NT2/D1 (cell line): ENCODE measurements at regions not wholly inside any gene's neighbourhood (a gene's known extent, or its start where the extent isn't known, plus 50 kb on each side); places are given as distances from the start of the nearest gene placed in this dataset.

Experiments
- DNase-seq: peaks from one replicate; pipeline ENCODE4 v3.0.0-alpha.2; 2011; ENCODE audit warnings: low read depth, low spot score
- H3K27me3 ChIP-seq: 2 replicates; pipeline ENCODE4 v1.6.0; 2011; ENCODE audit warnings: mild to moderate bottlenecking; ENCODE audit not compliant: insufficient read length, insufficient read depth
- H3K36me3 ChIP-seq: 2 replicates; pipeline ENCODE4 v1.6.1; 2011; ENCODE audit warnings: mild to moderate bottlenecking, low read length, mixed read lengths; ENCODE audit not compliant: insufficient read depth, insufficient read length
- H3K4me1 ChIP-seq: 2 replicates; pipeline ENCODE4 v1.5.1; 2011; ENCODE audit not compliant: insufficient read depth, insufficient read length
- H3K4me3 ChIP-seq: 2 replicates; pipeline ENCODE4 v1.5.1; 2011; ENCODE audit warnings: low read depth; ENCODE audit not compliant: insufficient read length
- H3K9ac ChIP-seq: 2 replicates; pipeline ENCODE4 v1.6.0; 2011; ENCODE audit warnings: low read depth; ENCODE audit not compliant: insufficient read length
- H3K9me3 ChIP-seq: 2 replicates; pipeline ENCODE4 v1.5.1; 2011; ENCODE audit warnings: mild to moderate bottlenecking, low read length; ENCODE audit not compliant: insufficient read depth
- SUZ12 ChIP-seq: IDR thresholded peaks from 2 replicates; pipeline ENCODE4 v1.6.1; 2011; ENCODE audit not compliant: insufficient read length, insufficient read depth; ENCODE audit errors: extremely low read depth
- YY1 ChIP-seq: IDR thresholded peaks from 2 replicates; pipeline ENCODE4 v1.6.1; 2011; ENCODE audit not compliant: insufficient read length, insufficient read depth
- ZNF274 ChIP-seq: IDR thresholded peaks from 2 replicates; pipeline ENCODE4 v1.6.1; 2011; ENCODE audit warnings: mild to moderate bottlenecking, low read depth, low read length

GRCh38 chr3:5735896-5736295 is 548.4 kb downstream of the EDEM1 start:
- no peaks in the 10 kb centered on the region for H3K36me3 ChIP-seq
- no peaks in the 10 kb centered on the region for H3K4me1 ChIP-seq
- no peak for TF ChIP-seq SUZ12
- no peak for TF ChIP-seq YY1
- TF ChIP-seq ZNF274: no peak
- H3K27me3 ChIP-seq: no peaks in the 10 kb centered on the region
- H3K9me3 ChIP-seq: no peaks in the 10 kb centered on the region; the same call in 1 of the 2 replicates
- H3K4me3 ChIP-seq: no peak overlapping the region
- H3K9ac ChIP-seq: no peak overlapping the region
- no peak for DNase-seq

GRCh38 chr3:5739299-5739935 is 551.9 kb downstream of the EDEM1 start:
- no peak overlapping the region for H3K4me3 ChIP-seq
- no peaks in the 10 kb centered on the region for H3K27me3 ChIP-seq
- no peaks in the 10 kb centered on the region; the same call in 1 of the 2 replicates for H3K9me3 ChIP-seq
- no peak for DNase-seq
- TF ChIP-seq YY1 (no peak), SUZ12 (no peak), ZNF274 (no peak)
- H3K9ac ChIP-seq: no peak overlapping the region
- no peaks in the 10 kb centered on the region for H3K4me1 ChIP-seq
- H3K36me3 ChIP-seq: no peaks in the 10 kb centered on the region

GRCh38 chr3:5739949-5740348 is 552.4 kb downstream of the EDEM1 start:
- H3K4me1 ChIP-seq: no peaks in the 10 kb centered on the region
- no peaks in the 10 kb centered on the region for H3K27me3 ChIP-seq
- H3K4me3 ChIP-seq: no peak overlapping the region
- no peak for DNase-seq
- no peaks in the 10 kb centered on the region; the same call in 1 of the 2 replicates for H3K9me3 ChIP-seq
- H3K9ac ChIP-seq: no peak overlapping the region
- TF ChIP-seq SUZ12 (no peak), YY1 (no peak), ZNF274 (no peak)
- H3K36me3 ChIP-seq: no peaks in the 10 kb centered on the region

GRCh38 chr3:5741017-5741416 is 553.5 kb downstream of the EDEM1 start:
- H3K4me3 ChIP-seq: no peak overlapping the region
- TF ChIP-seq YY1 (no peak), ZNF274 (no peak), SUZ12 (no peak)
- no peaks in the 10 kb centered on the region for H3K27me3 ChIP-seq
- no peaks in the 10 kb centered on the region; the same call in 1 of the 2 replicates for H3K9me3 ChIP-seq
- H3K9ac ChIP-seq: no peak overlapping the region
- no peak for DNase-seq
- H3K36me3 ChIP-seq: no peaks in the 10 kb centered on the region
- no peaks in the 10 kb centered on the region for H3K4me1 ChIP-seq

GRCh38 chr3:5750091-5750490 is 562.6 kb downstream of the EDEM1 start:
- TF ChIP-seq ZNF274 (no peak), YY1 (no peak), SUZ12 (no peak)
- Histone ChIP-seq H3K36me3 (no peaks in the 10 kb centered on the region), H3K9me3 (no peaks in the 10 kb centered on the region), H3K4me1 (no peaks in the 10 kb centered on the region), H3K27me3 (no peaks in the 10 kb centered on the region), H3K9ac (no peak overlapping the region), H3K4me3 (no peak overlapping the region)
- DNase-seq: no peak

- H3K4me3 ChIP-seq: no peak overlapping the region
- no peaks in the 10 kb centered on the region for H3K9me3 ChIP-seq
- H3K27me3 ChIP-seq: no peaks in the 10 kb centered on the region
- H3K9ac ChIP-seq: no peak overlapping the region
- H3K4me1 ChIP-seq: no peaks in the 10 kb centered on the region
- DNase-seq: no peak
- TF ChIP-seq ZNF274 (no peak), SUZ12 (no peak), YY1 (no peak)
- H3K36me3 ChIP-seq: no peaks in the 10 kb centered on the region
Measured at GRCh38 chr3:5750874-5751640, 563.5 kb downstream of the EDEM1 start.

- Histone ChIP-seq H3K9ac (no peak overlapping the region), H3K36me3 (no peaks in the 10 kb centered on the region), H3K4me1 (no peaks in the 10 kb centered on the region), H3K4me3 (no peak overlapping the region), H3K27me3 (no peaks in the 10 kb centered on the region), H3K9me3 (no peaks in the 10 kb centered on the region)
- no peak for TF ChIP-seq ZNF274
- no peak for TF ChIP-seq SUZ12
- TF ChIP-seq YY1: no peak
- no peak for DNase-seq
Measured at GRCh38 chr3:5754602-5755001, 567.1 kb downstream of the EDEM1 start.
